ENCODE measurements at regions not wholly inside any gene's neighbourhood (a gene's known extent, or its start where the extent isn't known, plus 50 kb on each side); places are given as distances from the start of the nearest gene placed in this dataset.

DNA sequence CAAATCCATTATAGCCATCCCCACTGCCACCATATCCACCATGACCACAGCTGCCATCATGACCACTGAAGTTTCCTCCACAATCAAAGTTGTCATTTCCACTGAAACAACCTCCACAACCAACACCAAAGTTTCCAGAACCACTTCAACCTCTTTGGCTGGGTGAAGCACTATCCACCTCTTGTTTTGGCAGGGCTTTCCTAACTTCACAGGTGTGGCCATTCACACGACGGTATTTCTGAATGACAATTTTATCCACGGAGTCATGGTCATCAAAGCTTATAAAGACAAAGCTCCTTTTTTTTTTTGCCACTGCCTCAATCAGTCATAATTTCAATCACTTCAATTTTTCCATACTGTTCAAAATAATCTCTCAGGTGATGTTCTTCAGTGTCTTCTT is 89.8 kb upstream of the UGP2 start:
- TF ChIP-seq, protein P1, sequence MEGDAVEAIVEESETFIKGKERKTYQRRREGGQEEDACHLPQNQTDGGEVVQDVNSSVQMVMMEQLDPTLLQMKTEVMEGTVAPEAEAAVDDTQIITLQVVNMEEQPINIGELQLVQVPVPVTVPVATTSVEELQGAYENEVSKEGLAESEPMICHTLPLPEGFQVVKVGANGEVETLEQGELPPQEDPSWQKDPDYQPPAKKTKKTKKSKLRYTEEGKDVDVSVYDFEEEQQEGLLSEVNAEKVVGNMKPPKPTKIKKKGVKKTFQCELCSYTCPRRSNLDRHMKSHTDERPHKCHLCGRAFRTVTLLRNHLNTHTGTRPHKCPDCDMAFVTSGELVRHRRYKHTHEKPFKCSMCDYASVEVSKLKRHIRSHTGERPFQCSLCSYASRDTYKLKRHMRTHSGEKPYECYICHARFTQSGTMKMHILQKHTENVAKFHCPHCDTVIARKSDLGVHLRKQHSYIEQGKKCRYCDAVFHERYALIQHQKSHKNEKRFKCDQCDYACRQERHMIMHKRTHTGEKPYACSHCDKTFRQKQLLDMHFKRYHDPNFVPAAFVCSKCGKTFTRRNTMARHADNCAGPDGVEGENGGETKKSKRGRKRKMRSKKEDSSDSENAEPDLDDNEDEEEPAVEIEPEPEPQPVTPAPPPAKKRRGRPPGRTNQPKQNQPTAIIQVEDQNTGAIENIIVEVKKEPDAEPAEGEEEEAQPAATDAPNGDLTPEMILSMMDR (IDR thresholded peaks at IDR 0.05) = no peak
- no peak for TF ChIP-seq POLR2A (IDR thresholded peaks at IDR 0.05)
